HG02678 (cell line): ENCODE measurements at regions not wholly inside any gene's neighbourhood (a gene's known extent, or its start where the extent isn't known, plus 50 kb on each side); places are given as distances from the start of the nearest gene placed in this dataset.

ENCODE experiments used
- ATAC-seq: cut with Tn5 transposase; IDR thresholded peaks from one replicate; pipeline ENCODE4 v1.9.1; 2021; ENCODE audit warnings: mild to moderate bottlenecking, moderate library complexity; ENCODE audit not compliant: unreplicated experiment

DNA sequence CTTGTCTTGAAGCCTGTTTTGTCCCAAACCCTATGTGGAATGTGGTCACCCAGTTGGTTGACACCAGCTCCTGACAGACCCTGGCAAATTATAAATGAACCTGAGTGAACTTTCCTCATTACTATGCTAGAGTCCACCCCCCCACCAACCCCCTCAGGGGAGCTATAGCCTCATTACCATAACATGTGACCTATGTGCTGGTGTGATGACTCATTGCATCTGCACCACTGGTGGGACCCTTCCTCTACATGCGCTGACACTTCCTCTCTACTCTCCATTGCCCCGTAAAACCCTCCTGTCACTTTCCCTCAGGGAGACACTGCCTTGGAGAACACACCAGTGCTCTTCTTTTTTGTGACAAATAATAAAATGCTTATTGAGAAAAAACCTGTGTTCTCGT, 105.0 kb upstream of the SESN3 start:
- no peak for ATAC-seq

DNA sequence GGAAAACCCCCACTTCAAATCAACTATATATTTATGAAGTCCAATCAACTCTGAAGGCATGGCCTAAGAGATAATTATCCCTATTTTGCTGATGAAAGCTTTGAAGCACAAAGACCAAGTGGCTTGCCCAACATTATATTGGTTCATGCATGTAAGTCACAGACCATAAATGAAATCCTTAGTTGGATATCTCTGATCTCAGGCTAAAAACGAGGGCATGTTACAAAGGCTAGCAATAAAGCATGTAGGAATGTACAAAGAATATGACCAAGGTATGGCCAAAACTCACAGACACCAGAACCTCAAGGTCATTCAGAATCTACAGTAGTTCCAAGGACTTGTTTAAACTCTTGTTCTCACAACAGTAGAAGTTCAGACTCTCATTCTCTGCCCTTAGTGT, 100.2 kb upstream of the SESN3 start:
- no peak for ATAC-seq

DNA sequence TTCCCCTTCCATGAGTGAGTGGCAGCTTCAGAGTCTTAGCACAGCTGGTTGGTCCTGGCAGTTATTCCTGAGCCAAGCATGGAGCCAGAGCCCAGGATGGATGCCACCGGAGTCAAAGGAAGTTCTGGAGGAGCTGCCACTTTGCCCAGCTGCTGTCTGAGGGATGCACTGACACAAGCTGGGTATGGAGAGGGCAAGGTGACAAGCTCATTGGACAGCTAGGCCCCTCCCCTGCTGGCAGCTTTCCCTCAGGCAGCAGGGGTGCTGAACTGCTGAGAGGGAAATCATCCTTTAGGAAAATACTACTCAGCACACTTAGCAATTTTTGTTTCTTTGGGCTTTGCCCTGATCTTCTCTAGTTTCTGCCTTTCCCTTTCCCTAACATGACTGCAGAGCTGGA, 99.3 kb upstream of the SESN3 start:
- ATAC-seq = no peak

DNA sequence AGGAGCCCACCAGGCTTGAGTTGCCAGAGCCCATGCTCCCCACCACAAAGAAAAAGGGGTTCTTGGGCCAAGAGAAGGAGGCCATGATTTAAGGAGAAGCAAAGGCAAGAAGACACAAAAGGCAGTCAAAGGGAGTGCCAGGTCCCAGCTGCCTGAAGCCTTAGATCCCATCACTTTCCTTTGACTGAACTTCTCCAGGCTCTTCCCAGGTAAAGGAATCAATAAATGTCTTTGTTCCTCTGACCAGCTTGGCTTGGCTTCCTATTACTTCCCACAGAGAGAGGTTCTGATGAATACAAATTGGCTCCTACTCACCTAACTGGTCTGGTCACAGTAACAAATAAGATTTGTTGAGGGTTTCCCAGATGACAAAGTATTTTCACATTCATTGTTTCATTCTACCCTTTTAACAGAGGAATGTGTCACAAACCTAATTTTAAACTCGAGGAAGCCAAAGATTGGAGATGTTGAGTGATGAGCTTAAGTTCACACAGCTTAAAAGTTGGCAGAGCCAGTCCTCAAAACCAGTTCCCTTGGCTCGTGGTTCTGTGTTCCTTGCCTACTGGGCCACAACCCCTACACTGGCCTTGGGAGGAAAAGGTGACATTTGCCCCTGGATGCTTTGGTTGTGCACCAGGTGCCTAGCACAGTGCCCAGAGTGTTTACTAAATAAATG, 96.4 kb upstream of the SESN3 start:
- ATAC-seq = no peak

DNA sequence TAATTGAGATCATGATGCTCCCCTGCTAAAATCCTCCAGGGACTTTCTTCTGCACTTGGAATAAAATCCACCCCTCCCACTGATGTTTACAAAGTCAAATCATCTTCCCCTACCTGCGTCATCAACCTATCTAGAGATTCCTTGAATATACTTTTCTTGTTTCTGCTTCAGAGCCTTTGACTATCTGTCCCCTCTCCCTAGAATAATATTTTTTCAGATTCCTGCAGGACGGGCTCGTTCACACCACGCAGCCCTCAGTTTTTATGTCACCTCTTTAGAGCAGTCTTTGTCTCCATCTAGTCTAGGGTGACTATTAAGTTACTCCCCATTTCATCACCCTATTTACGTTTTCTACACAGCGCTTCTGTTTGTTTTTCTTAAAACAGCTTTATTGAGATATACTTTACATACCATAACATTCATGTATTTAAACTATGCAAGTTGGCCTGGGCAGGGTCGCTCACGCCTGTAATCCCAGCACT, 94.8 kb upstream of the SESN3 start:
- ATAC-seq = no peak

DNA sequence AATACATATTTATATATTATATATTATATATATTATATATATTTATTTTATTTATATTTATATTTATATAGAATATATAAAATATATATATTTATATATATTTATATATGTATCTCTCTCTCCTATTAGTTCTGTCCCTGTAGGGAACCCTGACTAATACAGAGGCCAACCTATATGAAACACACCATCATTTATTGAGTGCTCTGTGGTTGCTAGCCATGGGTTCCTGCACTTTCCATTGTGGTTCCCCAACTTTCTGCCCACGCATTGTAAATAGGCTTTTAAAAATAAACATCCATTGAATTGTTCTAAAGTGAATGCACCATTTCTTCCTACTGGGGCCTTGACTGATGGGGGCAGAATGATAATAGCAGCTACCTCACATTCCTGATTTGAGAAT, 93.8 kb upstream of the SESN3 start:
- no peak for ATAC-seq

DNA sequence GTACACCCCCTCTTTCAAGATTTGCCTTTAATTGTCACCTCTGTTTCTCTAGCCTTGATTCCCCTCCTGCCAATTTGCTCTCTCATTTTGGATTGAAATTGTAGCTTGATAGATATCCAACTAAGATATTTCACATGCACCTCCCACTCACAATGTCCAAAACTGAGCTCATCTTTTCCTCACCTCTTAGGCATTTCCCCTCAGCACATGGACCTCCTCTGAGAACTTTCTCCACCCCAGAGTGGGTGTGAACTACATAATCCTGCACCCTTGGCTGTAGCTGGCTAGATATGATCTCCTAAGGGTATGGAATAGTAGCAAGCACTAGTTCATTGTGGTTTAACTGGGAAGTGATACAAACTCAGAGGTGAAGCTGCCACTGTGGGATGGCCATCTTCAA, 91.5 kb upstream of the SESN3 start:
- ATAC-seq = no peak

DNA sequence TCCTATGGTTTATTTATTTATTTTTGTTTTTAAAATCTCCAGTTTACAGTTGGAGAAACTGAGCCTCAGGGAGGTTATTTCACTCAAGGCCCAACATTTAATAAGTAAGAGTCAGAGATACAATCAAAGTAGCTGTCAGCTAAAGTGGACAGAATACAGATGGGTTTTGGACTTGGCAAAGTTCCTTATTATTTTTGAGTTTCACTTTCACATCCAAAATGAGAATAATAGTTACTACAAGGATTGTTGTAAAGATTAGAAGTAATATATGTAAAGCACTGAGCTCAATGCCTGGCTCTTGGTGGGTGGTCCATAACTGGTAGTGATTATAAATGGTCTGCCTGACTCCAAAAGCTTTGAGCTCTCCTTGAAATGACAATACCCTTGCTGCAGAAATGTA, 87.5 kb upstream of the SESN3 start:
- ATAC-seq = no peak

DNA sequence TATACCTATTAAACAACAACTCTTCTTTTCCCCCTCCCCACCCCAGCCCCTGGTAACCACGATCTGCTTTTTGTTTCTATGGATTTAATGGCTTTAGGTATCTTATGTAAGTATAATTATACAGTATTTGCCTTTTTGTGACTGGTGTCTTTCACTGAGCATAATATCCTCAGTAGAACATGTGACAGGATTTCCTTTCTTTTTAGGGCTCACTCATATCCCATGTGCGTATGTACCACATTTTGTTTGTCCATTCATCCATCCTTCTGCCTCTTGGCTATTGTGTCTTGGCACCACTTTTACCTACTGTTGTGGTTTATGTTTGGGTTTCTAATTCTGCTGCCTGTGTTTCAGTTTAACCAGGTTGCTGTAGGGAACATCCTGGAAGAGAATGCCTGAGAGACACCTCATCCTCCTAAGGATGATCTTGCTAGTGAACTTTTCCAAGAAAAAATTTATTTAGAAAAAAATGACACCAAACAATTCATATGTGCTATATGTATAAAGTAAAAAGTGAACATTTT, 77.6 kb upstream of the SESN3 start:
- no peak for ATAC-seq

DNA sequence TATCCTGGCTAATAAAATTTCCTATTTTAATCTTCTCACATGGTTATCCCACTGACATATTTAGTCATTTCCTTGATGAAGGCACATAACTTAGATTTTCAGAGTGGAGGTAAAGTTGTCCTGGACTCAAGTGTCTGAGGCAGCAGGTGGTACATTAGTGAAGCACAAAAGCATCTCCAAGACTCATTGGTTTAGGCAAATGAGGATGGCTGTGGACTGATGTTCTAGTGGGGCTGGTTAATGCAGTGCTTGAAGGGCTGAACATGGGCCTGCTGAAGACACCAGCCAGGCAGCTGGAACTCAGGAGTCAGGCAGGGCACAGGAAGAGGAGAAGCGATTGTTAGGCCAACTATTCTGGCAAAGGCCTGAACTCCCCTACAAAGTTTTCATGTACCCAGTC, 76.3 kb upstream of the SESN3 start:
- ATAC-seq = no peak

DNA sequence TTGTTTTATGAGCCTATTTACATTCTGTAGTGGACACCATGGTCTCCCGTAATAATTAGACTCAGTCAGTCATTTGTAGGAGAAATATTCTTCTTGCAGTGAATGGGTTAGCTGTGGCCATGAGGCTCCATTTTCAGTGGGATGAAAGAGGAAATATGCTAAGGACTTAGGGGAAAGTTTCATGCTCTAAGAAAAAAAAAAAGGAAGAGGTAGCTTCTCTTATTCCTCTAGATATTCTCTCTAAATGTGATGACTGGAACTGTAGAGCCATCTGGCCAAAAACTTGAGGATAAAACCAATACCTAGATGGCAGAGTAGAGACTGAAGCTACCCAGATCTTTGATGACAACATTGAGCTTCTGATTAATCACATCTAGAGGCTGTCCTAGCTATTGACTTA, 75.8 kb upstream of the SESN3 start:
- no peak for ATAC-seq

DNA sequence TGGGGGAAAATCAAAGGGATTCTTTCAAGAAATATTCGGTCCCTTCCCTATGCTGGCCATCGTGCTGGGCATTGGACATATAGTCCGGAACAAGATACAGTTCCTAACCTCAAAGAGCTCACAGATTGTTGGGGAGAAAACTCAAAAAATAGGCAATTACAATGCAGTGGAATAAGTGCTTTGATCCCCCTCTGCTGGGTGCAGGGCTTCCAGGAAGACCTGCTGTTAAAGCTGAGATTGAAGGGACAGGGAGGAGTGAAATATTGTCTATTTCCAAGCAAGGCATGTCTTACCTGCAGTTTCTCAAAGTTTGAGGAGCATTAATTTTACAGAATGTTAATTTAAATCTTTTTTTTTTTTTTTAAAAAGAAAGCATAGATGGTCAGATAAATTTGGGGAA, 75.1 kb upstream of the SESN3 start:
- ATAC-seq = no peak

DNA sequence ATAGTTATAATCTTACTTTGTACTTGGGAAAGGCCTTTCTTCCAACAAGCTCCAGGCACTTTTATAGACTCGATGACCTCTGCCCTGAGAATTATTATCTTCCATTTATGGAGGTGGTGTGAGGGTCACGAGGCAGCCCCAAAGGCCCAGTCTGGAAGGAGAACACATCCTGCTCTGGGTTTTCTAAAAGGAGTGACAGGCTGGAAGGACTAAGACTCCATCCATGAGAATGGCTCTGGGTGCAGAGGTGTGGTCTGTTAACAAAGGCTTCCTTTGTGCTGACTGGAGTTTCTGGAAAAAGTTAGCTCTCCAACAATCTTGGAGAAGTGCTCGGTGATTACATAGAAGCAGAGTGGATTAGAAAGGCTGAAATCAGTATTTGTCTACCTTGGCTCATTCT, 74.7 kb upstream of the SESN3 start:
- ATAC-seq = no peak

DNA sequence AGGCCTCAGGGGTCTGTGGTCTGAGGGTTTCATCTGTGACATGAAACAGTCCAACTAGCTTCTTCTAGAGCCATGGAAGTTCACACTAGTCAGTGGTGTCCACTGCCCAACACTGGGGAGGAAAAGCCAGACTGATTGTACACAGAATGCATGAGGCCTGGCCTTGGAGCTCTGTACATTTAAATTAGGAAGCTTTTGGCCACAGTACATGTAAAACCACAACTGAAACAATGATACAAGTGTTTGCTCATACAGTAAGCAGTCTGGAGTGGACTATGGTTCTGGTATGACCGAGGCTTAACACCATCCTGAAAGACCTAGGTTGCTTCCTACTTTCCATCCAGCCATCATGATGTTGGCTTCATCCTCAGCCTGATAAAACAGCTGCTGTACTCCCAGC, 73.8 kb upstream of the SESN3 start:
- no peak for ATAC-seq

DNA sequence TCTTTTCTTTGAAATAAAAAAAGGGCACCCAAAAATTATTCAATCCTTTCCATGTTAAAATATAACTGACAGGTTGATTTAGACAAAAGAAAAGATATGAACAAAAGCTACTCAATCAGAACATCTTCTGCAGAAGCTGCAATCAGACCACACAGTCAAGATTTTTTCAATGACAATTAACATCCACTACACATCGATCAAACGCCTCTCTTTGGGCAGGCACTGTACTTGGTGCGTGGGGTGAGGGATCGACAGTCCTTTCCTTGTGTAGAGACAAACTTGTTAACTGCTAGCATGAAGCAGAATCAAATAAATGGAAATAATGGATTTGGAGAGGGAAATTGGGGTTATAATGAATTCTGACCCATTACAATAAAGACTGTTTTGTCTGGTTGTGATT, 71.2 kb upstream of the SESN3 start:
- no peak for ATAC-seq

DNA sequence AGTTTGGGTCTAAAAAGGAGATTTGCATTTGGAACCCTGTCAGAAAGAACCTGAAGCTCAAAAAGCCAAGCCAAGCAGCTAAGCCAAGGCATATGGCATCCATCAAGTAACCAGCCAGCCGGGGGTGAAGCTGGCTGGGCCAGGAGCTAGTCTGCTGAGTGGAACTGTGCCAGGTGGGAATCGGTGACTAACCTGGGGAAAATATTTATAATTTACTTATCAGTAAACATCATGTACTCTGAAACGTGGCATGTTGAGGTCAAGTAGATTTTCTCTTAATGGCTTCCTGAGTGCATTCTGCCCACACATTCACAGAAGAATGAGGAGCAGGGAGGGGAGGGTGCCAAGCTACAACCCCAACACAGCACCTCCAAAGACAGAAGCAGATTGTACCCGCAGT, 70.5 kb upstream of the SESN3 start:
- no peak for ATAC-seq

DNA sequence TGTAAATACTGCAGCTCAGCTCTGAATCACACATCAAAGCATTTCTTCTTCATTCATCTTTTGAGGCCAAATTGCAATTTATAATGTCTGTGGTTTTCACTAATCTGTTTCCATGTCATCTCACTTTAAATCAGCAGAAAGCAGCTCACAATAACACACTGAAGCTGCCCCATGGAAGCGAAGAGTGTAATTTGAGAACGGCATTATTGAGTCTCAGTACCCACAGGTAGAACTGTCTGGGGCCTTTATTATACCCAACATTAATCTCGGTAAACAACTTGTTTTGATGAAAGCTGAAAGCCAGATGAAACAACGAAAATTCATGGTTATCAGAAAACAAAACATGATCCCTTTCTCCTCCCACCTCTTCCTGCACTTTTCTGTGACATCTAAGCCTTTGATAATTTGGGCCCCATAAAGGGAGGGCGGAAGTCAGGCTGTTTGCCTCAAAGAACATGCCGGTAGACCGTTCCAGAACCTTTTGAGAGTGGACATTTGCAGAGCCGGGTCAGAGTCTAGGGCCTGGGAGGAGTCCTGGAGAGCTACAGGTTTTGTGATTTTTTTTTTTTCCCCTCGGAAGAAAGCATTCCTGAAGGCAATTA, 68.2 kb upstream of the SESN3 start:
- ATAC-seq = no peak

DNA sequence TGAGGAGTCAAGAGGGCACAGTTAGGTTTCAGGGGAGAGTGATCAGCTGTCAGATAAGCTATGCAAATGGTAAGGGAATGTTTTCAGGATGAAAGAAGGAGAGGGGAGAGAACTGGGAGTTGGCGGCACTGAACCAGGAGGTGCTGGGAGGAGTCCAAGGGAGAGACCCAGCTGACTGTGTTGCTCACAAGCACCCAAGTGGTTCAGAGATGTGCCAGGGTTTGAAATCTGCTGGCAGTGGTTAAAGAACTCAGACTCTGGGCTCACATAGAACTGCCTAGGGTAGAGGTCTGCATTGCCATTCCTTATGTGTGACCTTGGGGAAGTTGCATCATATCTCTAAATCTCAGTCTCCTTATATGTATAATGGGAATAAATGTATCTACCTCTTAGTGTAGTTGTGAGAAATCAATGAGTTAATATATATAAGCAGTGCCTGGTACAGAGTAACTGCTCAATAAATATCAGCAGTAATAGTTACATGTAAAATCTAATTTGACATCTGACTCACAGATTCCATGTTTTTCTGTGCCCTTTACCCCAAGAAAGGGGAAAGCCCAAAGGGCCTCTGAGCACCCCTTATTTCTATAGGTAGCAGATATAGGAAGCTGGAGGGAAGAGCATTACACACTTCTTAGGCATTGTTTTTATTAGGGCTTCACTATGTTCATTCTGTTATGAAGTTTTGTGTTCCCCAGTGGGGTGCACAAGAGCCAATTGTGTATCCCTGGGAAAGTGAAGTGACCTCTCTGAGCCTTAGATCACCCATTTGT, 66.9 kb upstream of the SESN3 start:
- ATAC-seq = no peak

DNA sequence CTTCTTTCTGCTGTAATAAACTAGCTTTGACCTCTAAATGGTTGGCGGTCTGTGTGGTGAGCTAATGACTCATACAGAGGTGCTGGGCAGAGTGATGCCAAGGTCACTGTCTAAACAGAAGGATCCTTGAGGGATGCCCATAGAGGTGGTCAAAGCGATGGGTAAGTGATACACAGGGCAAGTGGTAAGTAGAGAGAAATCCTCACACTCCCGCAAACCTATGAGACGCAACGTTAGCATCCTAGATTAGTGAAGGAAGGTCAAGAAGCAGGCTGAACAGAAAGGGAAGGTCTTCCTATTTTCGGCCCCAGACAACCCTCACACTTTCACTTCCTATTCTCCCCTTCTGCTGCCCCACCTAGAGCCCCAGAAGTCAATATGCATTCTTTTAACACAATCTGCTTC, 65.6 kb upstream of the SESN3 start:
- ATAC-seq = peak; percentile 93

DNA sequence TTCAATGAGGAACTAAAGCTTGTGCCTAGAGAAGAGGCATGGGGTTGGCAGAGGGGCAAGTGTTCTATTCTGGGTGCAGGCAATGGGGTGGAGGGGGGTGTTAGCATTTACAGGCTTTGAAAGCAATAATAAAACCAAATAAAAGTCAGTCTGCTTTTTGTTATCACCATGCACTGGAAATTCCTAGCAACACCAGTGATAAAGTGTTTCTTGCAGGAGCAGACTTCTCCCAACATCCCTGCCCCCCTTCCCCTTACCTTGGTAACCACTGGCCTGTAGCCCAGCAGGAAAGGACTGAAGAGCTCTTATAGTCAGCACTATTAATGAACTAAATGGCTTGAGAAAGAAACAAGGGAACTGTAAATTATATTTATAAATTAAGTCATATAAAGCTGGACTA, 65.2 kb upstream of the SESN3 start:
- no peak for ATAC-seq

DNA sequence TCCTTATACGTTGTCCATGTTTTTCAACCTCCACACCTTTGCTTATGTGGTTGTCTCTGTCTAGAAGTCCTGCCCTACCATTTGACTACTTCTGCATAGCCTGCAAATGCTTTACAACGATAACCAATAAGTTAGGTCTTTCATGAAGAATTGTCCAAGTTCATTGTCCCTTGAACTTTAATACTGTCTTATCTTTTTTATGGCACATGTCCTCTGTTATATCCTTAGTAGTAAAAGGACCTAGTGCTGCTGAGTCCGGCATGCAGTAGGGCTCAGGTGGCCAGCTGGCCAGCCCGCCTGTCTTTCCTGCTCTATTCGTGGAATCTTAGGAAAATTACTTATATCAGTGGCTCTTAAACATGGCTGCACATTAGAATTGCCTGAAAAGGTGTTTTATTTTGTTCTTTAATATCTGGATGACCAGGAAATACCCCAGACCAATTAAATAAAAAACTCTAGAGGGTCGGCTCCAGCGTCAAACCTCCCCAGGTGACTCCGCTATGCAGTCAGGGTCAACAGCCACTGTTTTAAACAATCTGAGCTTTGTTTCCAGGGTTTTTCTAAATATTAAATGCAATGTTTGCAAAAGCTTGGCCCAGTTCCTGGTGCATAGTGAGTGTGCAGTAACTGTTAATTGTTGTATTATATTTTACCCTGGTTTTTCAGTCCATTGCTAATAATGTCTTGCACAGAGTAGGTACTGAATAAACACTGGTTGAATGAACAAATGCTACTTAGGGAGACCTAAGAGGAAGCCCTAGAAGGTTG, 64.6 kb upstream of the SESN3 start:
- ATAC-seq = no peak
